HG03025 (cell line): ENCODE measurements at regions not wholly inside any gene's neighbourhood (a gene's known extent, or its start where the extent isn't known, plus 50 kb on each side); places are given as distances from the start of the nearest gene placed in this dataset.
"Not testable (repeated sequence)": the region's sequence is repeated elsewhere in the genome, so short reads cannot be mapped to it uniquely, and the experiment has no call there.

Experiments
- ATAC-seq: cut with Tn5 transposase; IDR thresholded peaks from one replicate; pipeline ENCODE4 v1.9.1; 2021; ENCODE audit warnings: mild to moderate bottlenecking, moderate library complexity; ENCODE audit not compliant: unreplicated experiment, low FRiP score

- ATAC-seq: no peak
Observed at GRCh38 chr3:194938845-194939531, 253.3 kb downstream of the FAM43A start.

GRCh38 chr3:194939532-194939909, 253.8 kb downstream of the FAM43A start:
- no peak for ATAC-seq

GRCh38 chr3:194939949-194940770, 254.5 kb downstream of the FAM43A start:
- no peak for ATAC-seq

- no peak for ATAC-seq
Observed at GRCh38 chr3:194941360-194941955, 255.8 kb downstream of the FAM43A start.

GRCh38 chr3:194941956-194942511, 256.4 kb downstream of the FAM43A start:
- no peak for ATAC-seq

GRCh38 chr3:194944526-194944925, 258.8 kb downstream of the FAM43A start:
- no peak for ATAC-seq

GRCh38 chr3:194945508-194945907, 259.8 kb downstream of the FAM43A start:
- no peak for ATAC-seq

- ATAC-seq: no peak
Observed at GRCh38 chr3:194946091-194946490, 260.4 kb downstream of the FAM43A start.

- ATAC-seq: no peak
Observed at GRCh38 chr3:194949592-194949991, 263.9 kb downstream of the FAM43A start.

GRCh38 chr3:194950906-194951628, 265.4 kb downstream of the FAM43A start:
- ATAC-seq: no peak

GRCh38 chr3:194951629-194951920, 265.9 kb downstream of the FAM43A start:
- not testable (repeated sequence) for ATAC-seq

GRCh38 chr3:194951931-194952582, 266.4 kb downstream of the FAM43A start:
- no peak for ATAC-seq

- ATAC-seq: no peak
Observed at GRCh38 chr3:194952841-194953241, 267.2 kb downstream of the FAM43A start.

- ATAC-seq: no peak
Observed at GRCh38 chr3:194953291-194953690, 267.6 kb downstream of the FAM43A start.

- no peak for ATAC-seq
Observed at GRCh38 chr3:194955546-194955945, 269.9 kb downstream of the FAM43A start.

GRCh38 chr3:194955979-194956696, 270.5 kb downstream of the FAM43A start:
- no peak for ATAC-seq

- no peak for ATAC-seq
Observed at GRCh38 chr3:194956697-194957396, 271.2 kb downstream of the FAM43A start.

GRCh38 chr3:194957743-194958240, 272.1 kb downstream of the FAM43A start:
- ATAC-seq: no peak

GRCh38 chr3:194959217-194959616, 273.5 kb downstream of the FAM43A start:
- ATAC-seq: no peak
